Astrocyte (in vitro differentiated cells and primary cell): ENCODE measurements at regions not wholly inside any gene's neighbourhood (a gene's known extent, or its start where the extent isn't known, plus 50 kb on each side); places are given as distances from the start of the nearest gene placed in this dataset.

Source experiments
- DNase-seq: peaks from one replicate; pipeline ENCODE4 v3.0.0-alpha.2; 2010; ENCODE audit warnings: low read depth
- FAIRE-seq: peaks from 2 replicates; lab custom pipeline; 2011; peaks lifted over from hg19 to GRCh38; lab: Jason Lieb, UNC
- H2AFZ ChIP-seq: 2 replicates; pipeline ENCODE4 v1.6.0; 2012; ENCODE audit warnings: low read depth, low read length, inconsistent platforms
- H3K27ac ChIP-seq: 2 replicates; pipeline ENCODE4 v1.5.1; 2011; ENCODE audit warnings: low read depth, low read length, inconsistent platforms
- H3K27me3 ChIP-seq: 2 replicates; pipeline ENCODE4 v1.6.0; 2011; ENCODE audit warnings: low read length, inconsistent platforms; ENCODE audit not compliant: insufficient read depth
- H3K36me3 ChIP-seq: 2 replicates; pipeline ENCODE4 v1.5.1; 2011; ENCODE audit warnings: low read length, inconsistent platforms; ENCODE audit not compliant: insufficient read depth
- H3K4me1 ChIP-seq: 2 replicates; pipeline ENCODE4 v1.5.1; 2011; ENCODE audit warnings: low read length, inconsistent platforms; ENCODE audit not compliant: insufficient read depth
- H3K4me2 ChIP-seq: 2 replicates; pipeline ENCODE4 v1.6.0; 2012; ENCODE audit warnings: low read length, inconsistent platforms
- H3K4me3 ChIP-seq: 2 replicates; pipeline ENCODE4 v1.5.1; 2011; ENCODE audit warnings: low read depth, mild to moderate bottlenecking, low read length, inconsistent platforms; ENCODE audit not compliant: insufficient read depth
- H3K79me2 ChIP-seq: 2 replicates; pipeline ENCODE4 v1.6.0; 2012; ENCODE audit warnings: mild to moderate bottlenecking, low read length, inconsistent platforms; ENCODE audit not compliant: insufficient read depth
- H3K9ac ChIP-seq: 2 replicates; pipeline ENCODE4 v1.6.0; 2012; ENCODE audit warnings: mild to moderate bottlenecking, low read length, inconsistent platforms
- H3K9me3 ChIP-seq: 2 replicates; pipeline ENCODE4 v1.5.1; 2012; ENCODE audit warnings: low read depth, mild to moderate bottlenecking, low read length, inconsistent platforms; ENCODE audit not compliant: insufficient read depth
- H4K20me1 ChIP-seq: 2 replicates; pipeline ENCODE4 v1.6.0; 2012; ENCODE audit warnings: low read length, inconsistent platforms; ENCODE audit not compliant: insufficient read depth
- H3K27ac Mint-ChIP-seq: one replicate; pipeline ENCODE4 v1.8.0; 2021; ENCODE audit warnings: mild to moderate bottlenecking, mixed read lengths; ENCODE audit not compliant: unreplicated experiment
- H3K27me3 Mint-ChIP-seq: one replicate; pipeline ENCODE4 v1.8.0; 2021; ENCODE audit warnings: low read depth, mixed read lengths; ENCODE audit not compliant: unreplicated experiment
- H3K36me3 Mint-ChIP-seq: one replicate; pipeline ENCODE4 v1.8.0; 2021; ENCODE audit warnings: low read depth, mixed read lengths; ENCODE audit not compliant: unreplicated experiment
- H3K4me1 Mint-ChIP-seq: one replicate; pipeline ENCODE4 v1.8.0; 2021; ENCODE audit warnings: low read depth, mixed read lengths; ENCODE audit not compliant: unreplicated experiment
- H3K4me3 Mint-ChIP-seq: one replicate; pipeline ENCODE4 v1.8.0; 2021; ENCODE audit warnings: mild to moderate bottlenecking, moderate library complexity, mixed read lengths; ENCODE audit not compliant: unreplicated experiment
- H3K9me3 Mint-ChIP-seq: one replicate; pipeline ENCODE4 v1.8.0; 2021; ENCODE audit warnings: mild to moderate bottlenecking, mixed read lengths; ENCODE audit not compliant: unreplicated experiment
- CTCF ChIP-seq: IDR thresholded peaks from 2 replicates; pipeline ENCODE4 v1.5.1; 2011; ENCODE audit warnings: low read depth, mild to moderate bottlenecking, inconsistent platforms, low read length, moderate library complexity; ENCODE audit not compliant: insufficient read depth
- EZH2 ChIP-seq: IDR thresholded peaks from 2 replicates; pipeline ENCODE4 v1.6.1; 2012; ENCODE audit warnings: mild to moderate bottlenecking, low read length, inconsistent platforms; ENCODE audit not compliant: insufficient read depth

DNA sequence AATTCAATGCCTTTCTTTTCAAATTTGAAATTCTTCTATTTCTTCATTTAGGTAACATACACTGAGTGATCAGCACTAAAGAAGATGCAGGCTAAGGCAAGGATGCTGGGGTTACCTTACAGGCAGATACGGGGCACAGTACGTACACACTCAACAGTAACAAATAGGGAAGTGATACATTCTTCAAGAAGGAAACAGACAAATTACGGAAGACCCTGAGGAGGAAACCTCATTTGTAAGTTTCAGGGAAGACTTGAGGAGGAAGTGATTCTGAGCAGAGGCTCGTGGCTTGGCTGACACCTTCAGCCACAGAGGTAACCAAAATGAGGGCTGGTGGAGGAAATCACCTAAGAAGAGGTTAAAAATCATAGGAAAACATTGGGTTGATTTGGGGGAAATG lies 1108.3 kb upstream of the KLHL29 start:
- Mint-ChIP-seq H3K27me3 (peaks cover 6% of the 10 kb centered on the region), H3K4me3 (no peak overlapping the region), H3K4me1 (peaks cover 5% of the 10 kb centered on the region), H3K36me3 (no peaks in the 10 kb centered on the region), H3K9me3 (peaks cover 2% of the 10 kb centered on the region), H3K27ac (no peak overlapping the region)
- Histone ChIP-seq H3K4me2 (no peak overlapping the region), H3K36me3 (no peaks in the 10 kb centered on the region), H3K9ac (no peak overlapping the region), H3K27ac (no peak overlapping the region), H3K4me3 (no peak overlapping the region), H3K9me3 (no peaks in the 10 kb centered on the region), H2AFZ (no peak overlapping the region), H4K20me1 (no peaks in the 10 kb centered on the region), H3K27me3 (no peaks in the 10 kb centered on the region), H3K79me2 (no peaks in the 10 kb centered on the region), H3K4me1 (peaks cover 4% of the 10 kb centered on the region)
- FAIRE-seq, result no peak
- TF ChIP-seq CTCF (no peak), EZH2 (no peak)
- no peak for DNase-seq

DNA sequence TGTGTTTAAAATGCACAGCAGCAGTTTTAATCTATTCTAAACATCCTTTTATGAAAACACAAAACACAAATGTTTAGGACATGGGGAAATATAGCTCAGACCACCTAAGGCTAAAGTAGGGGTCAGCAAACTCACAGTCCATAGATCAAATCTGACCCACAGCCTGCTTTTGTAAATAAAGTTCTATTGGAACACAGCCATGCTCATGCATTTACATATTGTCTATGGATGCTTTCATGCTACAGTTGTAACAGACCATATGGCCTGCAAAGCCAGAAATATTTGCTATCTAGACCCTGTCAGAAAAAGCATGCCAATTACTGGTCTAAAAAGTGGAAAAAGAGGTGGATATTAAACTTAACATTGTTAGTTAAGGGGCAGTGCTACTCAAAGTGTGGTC lies 1105.4 kb upstream of the KLHL29 start:
- no peak overlapping the region for H3K27ac Mint-ChIP-seq
- no peak overlapping the region for H2AFZ ChIP-seq
- H3K9me3 ChIP-seq, result no peaks in the 10 kb centered on the region
- no peaks in the 10 kb centered on the region for H4K20me1 ChIP-seq
- H3K4me1 ChIP-seq, result peaks cover 4% of the 10 kb centered on the region
- no peak for FAIRE-seq
- no peaks in the 10 kb centered on the region for H3K36me3 Mint-ChIP-seq
- H3K4me3 ChIP-seq, result no peak overlapping the region
- H3K9me3 Mint-ChIP-seq, result no peaks in the 10 kb centered on the region
- no peak overlapping the region for H3K27ac ChIP-seq
- peaks cover 5% of the 10 kb centered on the region for H3K4me1 Mint-ChIP-seq
- TF ChIP-seq CTCF, result no peak
- TF ChIP-seq EZH2, result no peak
- H3K27me3 ChIP-seq, result no peaks in the 10 kb centered on the region
- peaks cover 5% of the 10 kb centered on the region for H3K27me3 Mint-ChIP-seq
- H3K4me3 Mint-ChIP-seq, result no peak overlapping the region
- no peaks in the 10 kb centered on the region for H3K36me3 ChIP-seq
- no peak overlapping the region for H3K9ac ChIP-seq
- DNase-seq, result no peak
- H3K79me2 ChIP-seq, result no peaks in the 10 kb centered on the region
- H3K4me2 ChIP-seq, result no peak overlapping the region

DNA sequence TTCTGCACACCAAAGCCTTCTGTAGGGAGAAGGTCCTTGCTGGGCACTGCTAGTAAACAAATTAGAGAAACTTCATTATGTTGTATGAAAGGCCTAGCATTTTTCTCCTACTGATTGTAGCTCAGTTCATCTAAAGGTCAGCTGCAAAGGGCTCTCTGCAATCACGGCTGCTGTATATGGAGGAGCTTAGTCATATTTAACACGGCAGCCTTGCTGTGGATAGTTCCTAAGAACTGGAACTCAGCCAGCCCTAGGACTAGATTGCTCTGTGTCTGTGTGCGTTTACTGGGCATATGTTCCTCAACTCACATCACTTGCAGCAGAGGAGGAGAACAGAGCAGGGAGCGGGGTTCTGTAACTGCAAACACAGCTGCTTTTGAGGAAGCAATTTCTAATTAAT lies 1103.9 kb upstream of the KLHL29 start:
- peak; percentile 27 for DNase-seq
- TF ChIP-seq EZH2 (no peak), CTCF (no peak)
- Histone ChIP-seq H3K27me3 (no peaks in the 10 kb centered on the region), H2AFZ (no peak overlapping the region), H3K4me2 (no peak overlapping the region), H3K9me3 (no peaks in the 10 kb centered on the region), H3K27ac (no peak overlapping the region), H3K36me3 (no peaks in the 10 kb centered on the region), H4K20me1 (no peaks in the 10 kb centered on the region), H3K4me1 (peaks cover 4% of the 10 kb centered on the region), H3K9ac (no peak overlapping the region), H3K4me3 (no peak overlapping the region), H3K79me2 (no peaks in the 10 kb centered on the region)
- Mint-ChIP-seq H3K27me3 (peaks cover 5% of the 10 kb centered on the region), H3K27ac (no peak overlapping the region), H3K36me3 (no peaks in the 10 kb centered on the region), H3K9me3 (no peaks in the 10 kb centered on the region), H3K4me1 (peaks cover 5% of the 10 kb centered on the region), H3K4me3 (no peak overlapping the region)
- no peak for FAIRE-seq
